ENCODE measurements at regions not wholly inside any gene's neighbourhood (a gene's known extent, or its start where the extent isn't known, plus 50 kb on each side); places are given as distances from the start of the nearest gene placed in this dataset.
"Not testable (repeated sequence)": the region's sequence is repeated elsewhere in the genome, so short reads cannot be mapped to it uniquely, and the experiment has no call there.

GRCh38 chr12:9334041-9334692 lies 126.0 kb upstream of the PZP start:
- DNase-seq: no peak

GRCh38 chr12:9333161-9333560 lies 125.0 kb upstream of the PZP start:
- no peak for DNase-seq

- DNase-seq: no peak
Measured at GRCh38 chr12:9332564-9332963, 124.4 kb upstream of the PZP start.

GRCh38 chr12:9331218-9331626 lies 123.0 kb upstream of the PZP start:
- DNase-seq: peak; percentile 63

- no peak for DNase-seq
Measured at GRCh38 chr12:9329019-9329418, 120.8 kb upstream of the PZP start.

- DNase-seq: no peak
Measured at GRCh38 chr12:9328065-9328464, 119.9 kb upstream of the PZP start.

- DNase-seq: no peak
Measured at GRCh38 chr12:9327320-9327719, 119.1 kb upstream of the PZP start.

GRCh38 chr12:9326849-9327248 lies 118.7 kb upstream of the PZP start:
- DNase-seq: not testable (repeated sequence)

GRCh38 chr12:9326085-9326484 lies 117.9 kb upstream of the PZP start:
- no peak for DNase-seq

- no peak for DNase-seq
Measured at GRCh38 chr12:9325471-9325870, 117.3 kb upstream of the PZP start.

- DNase-seq: no peak
Measured at GRCh38 chr12:9324782-9325181, 116.6 kb upstream of the PZP start.

GRCh38 chr12:9323144-9323681 lies 115.0 kb upstream of the PZP start:
- DNase-seq: no peak

- no peak for DNase-seq
Measured at GRCh38 chr12:9319842-9320173, 111.6 kb upstream of the PZP start.

- DNase-seq: no peak
Measured at GRCh38 chr12:9319044-9319841, 111.0 kb upstream of the PZP start.

GRCh38 chr12:9313479-9313878 lies 105.3 kb upstream of the PZP start:
- not testable (repeated sequence) for DNase-seq

GRCh38 chr12:9312406-9313392 lies 104.5 kb upstream of the PZP start:
- not testable (repeated sequence) for DNase-seq

GRCh38 chr12:9311454-9311853 lies 103.3 kb upstream of the PZP start:
- not testable (repeated sequence) for DNase-seq

GRCh38 chr12:9310645-9311044 lies 102.5 kb upstream of the PZP start:
- DNase-seq: not testable (repeated sequence)

- DNase-seq: not testable (repeated sequence)
Measured at GRCh38 chr12:9309749-9310148, 101.6 kb upstream of the PZP start.

- DNase-seq: not testable (repeated sequence)
Measured at GRCh38 chr12:9308745-9309144, 100.5 kb upstream of the PZP start.

GRCh38 chr12:9308163-9308562 lies 100.0 kb upstream of the PZP start:
- not testable (repeated sequence) for DNase-seq

- not testable (repeated sequence) for DNase-seq
Measured at GRCh38 chr12:9307255-9307654, 99.1 kb upstream of the PZP start.

GRCh38 chr12:9306004-9306403 lies 97.8 kb upstream of the PZP start:
- DNase-seq: not testable (repeated sequence)

Data from activated T-cell treated with anti-CD3 and anti-CD28 coated beads for 4 hours (primary cell).